ENCODE measurements at regions not wholly inside any gene's neighbourhood (a gene's known extent, or its start where the extent isn't known, plus 50 kb on each side); places are given as distances from the start of the nearest gene placed in this dataset.

GRCh38 chr10:8137726-8138125 lies 83.2 kb downstream of the GATA3 start:
- no peak for DNase-seq (ENCODE audit: extremely low read depth, low read depth)
- H3K4me3 ChIP-seq (replicated peaks; ENCODE audit: low read depth, low read length), result no peak overlapping the region
- TF ChIP-seq CTCF (IDR thresholded peaks at IDR 0.05; ENCODE audit: low read depth, low read length, missing control alignments), result no peak

- DNase-seq (ENCODE audit: extremely low read depth, low read depth), result no peak
- no peak overlapping the region for H3K4me3 ChIP-seq (replicated peaks; ENCODE audit: low read depth, low read length)
- no peak for TF ChIP-seq CTCF (IDR thresholded peaks at IDR 0.05; ENCODE audit: low read depth, low read length, missing control alignments)
Measured at GRCh38 chr10:8138471-8138870, 84.0 kb downstream of the GATA3 start.

GRCh38 chr10:8144496-8144895 lies 90.0 kb downstream of the GATA3 start:
- TF ChIP-seq CTCF (IDR thresholded peaks at IDR 0.05; ENCODE audit: low read depth, low read length, missing control alignments), result no peak
- no peak for DNase-seq (ENCODE audit: extremely low read depth, low read depth)
- no peak overlapping the region for H3K4me3 ChIP-seq (replicated peaks; ENCODE audit: low read depth, low read length)

GRCh38 chr10:8146650-8147049 lies 92.2 kb downstream of the GATA3 start:
- H3K4me3 ChIP-seq (replicated peaks; ENCODE audit: low read depth, low read length), result no peak overlapping the region
- DNase-seq (ENCODE audit: extremely low read depth, low read depth), result no peak
- no peak for TF ChIP-seq CTCF (IDR thresholded peaks at IDR 0.05; ENCODE audit: low read depth, low read length, missing control alignments)

- TF ChIP-seq CTCF (IDR thresholded peaks at IDR 0.05; ENCODE audit: low read depth, low read length, missing control alignments), result no peak
- H3K4me3 ChIP-seq (replicated peaks; ENCODE audit: low read depth, low read length), result no peak overlapping the region
- DNase-seq (ENCODE audit: extremely low read depth, low read depth), result no peak
Measured at GRCh38 chr10:8149991-8150390, 95.5 kb downstream of the GATA3 start.

- DNase-seq (ENCODE audit: extremely low read depth, low read depth), result no peak
- no peak for TF ChIP-seq CTCF (IDR thresholded peaks at IDR 0.05; ENCODE audit: low read depth, low read length, missing control alignments)
- no peak overlapping the region for H3K4me3 ChIP-seq (replicated peaks; ENCODE audit: low read depth, low read length)
Measured at GRCh38 chr10:8150401-8150905, 96.0 kb downstream of the GATA3 start.

- no peak for DNase-seq (ENCODE audit: extremely low read depth, low read depth)
- H3K4me3 ChIP-seq (replicated peaks; ENCODE audit: low read depth, low read length), result no peak overlapping the region
- TF ChIP-seq CTCF (IDR thresholded peaks at IDR 0.05; ENCODE audit: low read depth, low read length, missing control alignments), result no peak
Measured at GRCh38 chr10:8151086-8151485, 96.6 kb downstream of the GATA3 start.
